HT-29 (cell line): ENCODE measurements at regions not wholly inside any gene's neighbourhood (a gene's known extent, or its start where the extent isn't known, plus 50 kb on each side); places are given as distances from the start of the nearest gene placed in this dataset.
"Not testable (repeated sequence)": the region's sequence is repeated elsewhere in the genome, so short reads cannot be mapped to it uniquely, and the experiment has no call there.

Experiments used
- DNase-seq: peaks from one replicate; pipeline ENCODE4 v3.0.0-alpha.2; 2015; ENCODE audit warnings: low spot score

- DNase-seq: no peak
These were observed 60.8 kb upstream of the TMPRSS2 start for GRCh38 chr21:41568606-41569385.

DNA sequence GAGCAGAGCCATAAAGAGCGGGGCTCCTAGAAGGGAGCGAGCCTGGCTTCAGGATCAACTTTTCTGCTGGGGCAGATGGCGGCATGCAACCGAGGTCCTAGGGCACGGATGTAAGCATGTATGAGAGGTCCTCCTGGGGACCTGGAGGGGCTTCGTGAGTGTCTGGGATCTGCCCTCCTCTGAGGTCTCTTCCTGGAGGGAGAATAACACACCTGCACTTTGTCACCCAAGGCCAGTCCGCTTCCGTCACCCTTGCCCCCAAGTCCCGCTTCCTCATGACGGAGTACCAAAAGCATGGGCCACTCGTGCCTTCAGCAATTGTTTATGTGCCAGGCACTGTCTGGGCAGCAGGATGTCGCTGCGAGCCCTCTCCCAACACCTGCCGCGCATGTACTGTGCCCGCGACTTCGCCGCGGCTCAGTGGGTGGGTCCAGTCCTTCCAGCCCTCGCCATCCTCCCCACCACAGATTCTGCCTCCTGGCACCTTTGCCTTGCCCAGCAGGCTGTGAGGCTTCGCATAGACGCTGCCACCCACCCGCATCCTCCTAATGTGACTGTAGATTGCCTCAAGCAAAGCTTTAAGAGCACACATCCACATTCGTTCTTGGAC lies 60.0 kb upstream of the TMPRSS2 start:
- no peak for DNase-seq

- not testable (repeated sequence) for DNase-seq
These were observed 59.3 kb upstream of the TMPRSS2 start for GRCh38 chr21:41567237-41567636.

GRCh38 chr21:41566500-41567014 lies 58.6 kb upstream of the TMPRSS2 start:
- DNase-seq: peak; percentile 11

DNA sequence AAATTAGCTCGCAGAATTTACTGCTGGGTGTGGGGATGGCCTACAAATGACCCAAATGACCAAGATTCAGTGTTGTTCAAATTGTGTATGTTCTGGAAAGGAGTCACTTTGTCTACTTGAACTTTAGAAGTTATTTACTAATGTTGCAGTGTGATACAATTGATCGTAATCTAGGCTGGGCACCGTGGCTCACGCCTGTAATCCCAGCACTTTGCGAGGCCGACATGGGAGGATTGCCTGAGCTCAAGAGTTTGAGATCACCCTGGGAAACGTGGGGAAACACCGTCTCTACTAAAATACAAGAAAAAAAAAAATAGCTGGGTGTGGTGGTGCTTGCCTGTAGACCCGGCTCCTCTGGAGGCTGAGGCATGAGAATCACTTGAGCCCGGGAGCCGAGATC lies 57.6 kb upstream of the TMPRSS2 start:
- DNase-seq: no peak

DNA sequence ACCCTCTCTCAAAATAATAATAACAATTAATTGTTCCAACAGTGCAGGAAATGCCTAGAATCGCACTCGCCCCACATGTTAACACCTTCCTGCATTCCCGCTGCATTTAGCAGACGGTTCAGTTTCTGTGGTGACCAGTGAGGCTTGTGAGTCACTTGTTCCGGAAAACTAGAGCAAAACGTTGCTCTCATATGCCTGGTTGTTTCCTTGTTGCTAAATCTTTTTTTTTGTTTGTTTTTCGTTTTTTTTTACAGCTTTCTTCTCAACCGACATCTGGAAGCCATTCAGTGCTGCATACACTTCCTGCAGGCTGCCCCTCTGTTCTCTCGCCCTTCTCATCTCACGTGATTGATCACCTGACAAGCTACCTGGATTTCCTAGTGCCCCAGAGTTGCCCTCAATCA lies 56.9 kb upstream of the TMPRSS2 start:
- peak; percentile 51 for DNase-seq

DNA sequence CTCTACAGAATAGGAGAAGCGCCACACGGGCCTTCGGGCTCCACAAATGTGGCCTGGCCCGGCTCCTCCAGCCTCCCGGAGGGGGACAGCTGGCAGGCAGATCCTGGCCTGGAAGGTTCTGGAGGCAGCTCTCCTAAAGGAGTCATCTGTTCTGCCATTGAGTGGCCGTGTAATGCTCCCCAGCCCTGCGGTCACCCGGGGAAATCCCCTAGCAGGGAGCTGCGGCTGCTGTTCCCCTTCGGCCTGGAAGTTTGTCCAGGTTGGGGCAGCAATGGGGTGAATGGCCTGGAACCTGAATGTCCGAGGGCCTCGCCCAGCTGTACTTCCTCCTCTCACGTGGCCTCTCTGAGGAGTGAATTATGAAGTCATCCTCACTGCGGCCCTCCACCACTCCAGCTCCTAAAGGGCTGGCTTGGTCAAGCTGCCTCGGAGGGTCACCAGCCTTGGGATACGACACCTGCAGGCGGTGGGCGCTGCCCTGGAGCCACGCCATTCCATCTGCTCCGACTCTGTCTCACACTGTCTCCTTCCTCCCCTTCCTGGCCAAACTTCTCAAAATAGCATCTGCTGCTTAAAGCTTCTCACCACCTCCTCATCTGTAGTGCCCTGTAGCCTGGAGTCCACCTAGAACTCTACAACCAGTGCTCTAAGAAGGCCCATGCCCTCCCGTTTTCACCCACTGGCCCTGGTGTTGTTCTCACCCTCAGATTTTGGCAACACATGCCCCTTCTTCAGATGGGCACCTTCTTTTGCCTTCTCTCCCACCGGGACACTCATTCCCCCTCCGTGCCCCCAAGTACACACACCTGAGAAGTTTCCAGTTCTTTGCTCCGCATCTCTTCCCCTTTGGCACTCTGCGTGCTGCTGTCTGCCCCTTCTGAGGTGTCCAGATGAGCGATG lies 54.4 kb upstream of the TMPRSS2 start:
- peak; percentile 13 for DNase-seq

DNA sequence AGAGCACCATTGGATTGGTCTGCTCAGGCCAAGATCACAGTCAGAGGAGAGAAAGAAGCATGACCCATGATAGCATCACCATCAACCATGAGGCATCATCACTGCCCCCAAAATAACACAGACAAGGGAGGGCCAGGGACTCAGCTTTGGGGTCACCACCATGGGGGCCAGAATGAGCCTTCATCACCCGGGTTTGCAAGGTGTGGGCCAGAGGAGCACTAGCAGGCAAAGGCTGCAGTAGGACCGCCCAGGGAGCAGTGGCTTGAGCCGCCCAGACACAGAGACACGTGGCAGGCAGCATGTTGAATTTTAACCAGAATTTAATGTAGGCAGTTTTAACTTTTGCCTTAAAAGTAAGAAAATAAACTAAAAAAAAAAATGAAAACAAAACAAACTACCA lies 53.7 kb upstream of the TMPRSS2 start:
- DNase-seq: no peak

GRCh38 chr21:41560661-41561158 lies 52.8 kb upstream of the TMPRSS2 start:
- no peak for DNase-seq

- DNase-seq: no peak
These were observed 52.0 kb upstream of the TMPRSS2 start for GRCh38 chr21:41559658-41560631.

GRCh38 chr21:41558842-41559241 lies 50.9 kb upstream of the TMPRSS2 start:
- no peak for DNase-seq

- no peak for DNase-seq
These were observed 49.9 kb upstream of the TMPRSS2 start for GRCh38 chr21:41557884-41558283.
